NCI-H128 (cell line): ENCODE measurements at regions not wholly inside any gene's neighbourhood (a gene's known extent, or its start where the extent isn't known, plus 50 kb on each side); places are given as distances from the start of the nearest gene placed in this dataset.

Experiments used
- DNase-seq: peaks from one replicate; lab custom pipeline; 2025; ENCODE audit not compliant: unreplicated experiment; lab: John Stamatoyannopoulos, UW

GRCh38 chr22:47377926-47378560 is 615.6 kb downstream of the TBC1D22A start:
- no peak for DNase-seq

- no peak for DNase-seq
These were observed 614.6 kb downstream of the TBC1D22A start for GRCh38 chr22:47376901-47377505.

GRCh38 chr22:47376322-47376700 is 613.9 kb downstream of the TBC1D22A start:
- no peak for DNase-seq

GRCh38 chr22:47375621-47376321 is 613.3 kb downstream of the TBC1D22A start:
- no peak for DNase-seq

- DNase-seq: no peak
These were observed 612.6 kb downstream of the TBC1D22A start for GRCh38 chr22:47374901-47375575.

- DNase-seq: no peak
These were observed 611.9 kb downstream of the TBC1D22A start for GRCh38 chr22:47374273-47374771.

GRCh38 chr22:47373648-47374272 is 611.3 kb downstream of the TBC1D22A start:
- DNase-seq: no peak

- DNase-seq: no peak
These were observed 610.3 kb downstream of the TBC1D22A start for GRCh38 chr22:47372596-47373385.

- no peak for DNase-seq
These were observed 609.7 kb downstream of the TBC1D22A start for GRCh38 chr22:47372111-47372581.

GRCh38 chr22:47371263-47372090 is 609.0 kb downstream of the TBC1D22A start:
- DNase-seq: no peak

GRCh38 chr22:47370448-47371262 is 608.2 kb downstream of the TBC1D22A start:
- no peak for DNase-seq

GRCh38 chr22:47369431-47370015 is 607.1 kb downstream of the TBC1D22A start:
- DNase-seq: no peak

GRCh38 chr22:47369020-47369419 is 606.6 kb downstream of the TBC1D22A start:
- DNase-seq: no peak

- DNase-seq: no peak
These were observed 605.8 kb downstream of the TBC1D22A start for GRCh38 chr22:47367993-47368945.

- no peak for DNase-seq
These were observed 604.7 kb downstream of the TBC1D22A start for GRCh38 chr22:47367107-47367690.

- DNase-seq: no peak
These were observed 603.7 kb downstream of the TBC1D22A start for GRCh38 chr22:47366026-47366767.
